ENCODE measurements at regions not wholly inside any gene's neighbourhood (a gene's known extent, or its start where the extent isn't known, plus 50 kb on each side); places are given as distances from the start of the nearest gene placed in this dataset.

DNA sequence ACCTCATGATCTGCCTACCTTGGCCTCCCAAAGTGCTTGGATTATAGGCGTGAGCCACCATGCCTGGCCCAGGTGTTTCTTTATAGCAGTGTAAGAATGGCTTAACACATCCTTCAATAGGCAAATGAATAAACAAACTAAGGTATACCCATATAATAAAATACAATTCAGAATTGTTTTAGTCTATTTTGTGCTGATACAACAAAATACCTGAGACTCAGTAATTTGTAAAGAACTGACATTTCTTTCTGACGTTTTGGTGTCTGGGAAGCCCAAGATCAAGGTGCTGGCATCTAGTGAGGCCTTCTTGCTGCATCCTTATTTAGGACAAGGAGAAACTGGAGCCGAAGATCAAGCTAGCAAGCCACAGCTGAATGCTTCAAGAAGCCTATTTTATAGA is 1372.1 kb upstream of the DDX18 start:
- no peak overlapping the region for H3K27ac ChIP-seq
- no peaks in the 10 kb centered on the region for H3K27me3 ChIP-seq
- no peak for DNase-seq (ENCODE audit: low read depth in 1 of 2, low spot score in 1 of 2)
- TF ChIP-seq CTCF (IDR thresholded peaks at IDR 0.05; ENCODE audit: low read depth, low read length), result no peak
- no peaks in the 10 kb centered on the region for H3K4me1 ChIP-seq (ENCODE audit: low read depth)
- H3K4me3 ChIP-seq, result no peak overlapping the region
- no peaks in the 10 kb centered on the region for H3K36me3 ChIP-seq
- no peaks in the 10 kb centered on the region for H3K9me3 ChIP-seq (ENCODE audit: low read depth)

DNA sequence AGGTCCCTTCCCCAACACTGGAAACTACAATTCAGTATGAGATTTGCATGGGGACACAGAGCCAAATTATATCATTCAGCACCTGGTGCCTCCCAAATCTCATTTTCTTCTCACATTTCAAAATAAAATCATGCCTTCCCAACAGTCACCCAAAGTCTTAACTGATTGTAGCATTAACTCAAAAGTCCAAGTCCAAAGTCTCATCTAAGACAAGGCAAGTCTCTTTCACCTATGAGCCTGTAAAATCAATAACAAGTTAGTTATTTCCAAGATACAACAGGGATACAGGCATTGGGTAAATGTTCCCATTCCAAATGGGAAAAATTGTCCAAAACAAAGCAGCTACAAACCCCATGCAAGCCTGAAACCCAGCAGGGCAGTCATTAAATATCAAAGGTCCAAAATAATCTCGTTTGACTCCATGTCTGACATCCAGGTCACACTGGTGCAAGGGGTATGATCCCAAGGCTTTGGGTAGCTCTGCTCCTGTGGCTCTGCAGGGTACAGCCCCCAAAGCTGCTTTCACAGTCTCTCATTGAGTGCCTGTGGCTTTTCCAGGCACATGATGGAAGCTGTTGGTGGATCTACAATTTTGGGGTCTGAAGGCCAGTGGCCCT is 1370.1 kb upstream of the DDX18 start:
- H3K4me3 ChIP-seq, result no peak overlapping the region
- H3K9me3 ChIP-seq (ENCODE audit: low read depth), result no peaks in the 10 kb centered on the region
- no peak for TF ChIP-seq CTCF (IDR thresholded peaks at IDR 0.05; ENCODE audit: low read depth, low read length)
- H3K27me3 ChIP-seq, result no peaks in the 10 kb centered on the region
- no peaks in the 10 kb centered on the region for H3K4me1 ChIP-seq (ENCODE audit: low read depth)
- H3K27ac ChIP-seq, result no peak overlapping the region
- no peak for DNase-seq (ENCODE audit: low read depth in 1 of 2, low spot score in 1 of 2)
- no peaks in the 10 kb centered on the region for H3K36me3 ChIP-seq

- Histone ChIP-seq H3K4me1 (ENCODE audit: low read depth) (no peaks in the 10 kb centered on the region), H3K27ac (no peak overlapping the region), H3K36me3 (no peaks in the 10 kb centered on the region), H3K4me3 (no peak overlapping the region), H3K27me3 (no peaks in the 10 kb centered on the region), H3K9me3 (ENCODE audit: low read depth) (no peaks in the 10 kb centered on the region)
- no peak for TF ChIP-seq CTCF (IDR thresholded peaks at IDR 0.05; ENCODE audit: low read depth, low read length)
- no peak for DNase-seq (ENCODE audit: low read depth in 1 of 2, low spot score in 1 of 2)
Measured at GRCh38 chr2:116450990-116451389, 1363.5 kb upstream of the DDX18 start.

GRCh38 chr2:116452651-116453050 is 1361.8 kb upstream of the DDX18 start:
- TF ChIP-seq CTCF (IDR thresholded peaks at IDR 0.05; ENCODE audit: low read depth, low read length), result no peak
- Histone ChIP-seq H3K27ac (no peak overlapping the region), H3K9me3 (ENCODE audit: low read depth) (no peaks in the 10 kb centered on the region), H3K27me3 (no peaks in the 10 kb centered on the region), H3K4me3 (no peak overlapping the region), H3K36me3 (no peaks in the 10 kb centered on the region), H3K4me1 (ENCODE audit: low read depth) (no peaks in the 10 kb centered on the region)
- DNase-seq (ENCODE audit: low read depth in 1 of 2, low spot score in 1 of 2), result no peak

- Histone ChIP-seq H3K36me3 (no peaks in the 10 kb centered on the region), H3K27ac (no peak overlapping the region), H3K4me1 (ENCODE audit: low read depth) (no peaks in the 10 kb centered on the region), H3K27me3 (no peaks in the 10 kb centered on the region), H3K4me3 (no peak overlapping the region), H3K9me3 (ENCODE audit: low read depth) (no peaks in the 10 kb centered on the region)
- no peak for TF ChIP-seq CTCF (IDR thresholded peaks at IDR 0.05; ENCODE audit: low read depth, low read length)
- DNase-seq (ENCODE audit: low read depth in 1 of 2, low spot score in 1 of 2), result no peak
Measured at GRCh38 chr2:116456429-116456828, 1358.1 kb upstream of the DDX18 start.

GRCh38 chr2:116467243-116467642 is 1347.2 kb upstream of the DDX18 start:
- Histone ChIP-seq H3K4me1 (ENCODE audit: low read depth) (no peaks in the 10 kb centered on the region), H3K9me3 (ENCODE audit: low read depth) (no peaks in the 10 kb centered on the region), H3K27ac (no peak overlapping the region), H3K4me3 (no peak overlapping the region), H3K36me3 (no peaks in the 10 kb centered on the region), H3K27me3 (no peaks in the 10 kb centered on the region)
- DNase-seq (ENCODE audit: low read depth in 1 of 2, low spot score in 1 of 2), result no peak
- no peak for TF ChIP-seq CTCF (IDR thresholded peaks at IDR 0.05; ENCODE audit: low read depth, low read length)
